LNCAP (cell line): ENCODE measurements at regions not wholly inside any gene's neighbourhood (a gene's known extent, or its start where the extent isn't known, plus 50 kb on each side); places are given as distances from the start of the nearest gene placed in this dataset.

Source experiments
- CTCF ChIP-seq: fragments of 450-650 bp; IDR thresholded peaks from 2 replicates; pipeline ENCODE4 v1.5.1; 2017; ENCODE audit warnings: mild to moderate bottlenecking

DNA sequence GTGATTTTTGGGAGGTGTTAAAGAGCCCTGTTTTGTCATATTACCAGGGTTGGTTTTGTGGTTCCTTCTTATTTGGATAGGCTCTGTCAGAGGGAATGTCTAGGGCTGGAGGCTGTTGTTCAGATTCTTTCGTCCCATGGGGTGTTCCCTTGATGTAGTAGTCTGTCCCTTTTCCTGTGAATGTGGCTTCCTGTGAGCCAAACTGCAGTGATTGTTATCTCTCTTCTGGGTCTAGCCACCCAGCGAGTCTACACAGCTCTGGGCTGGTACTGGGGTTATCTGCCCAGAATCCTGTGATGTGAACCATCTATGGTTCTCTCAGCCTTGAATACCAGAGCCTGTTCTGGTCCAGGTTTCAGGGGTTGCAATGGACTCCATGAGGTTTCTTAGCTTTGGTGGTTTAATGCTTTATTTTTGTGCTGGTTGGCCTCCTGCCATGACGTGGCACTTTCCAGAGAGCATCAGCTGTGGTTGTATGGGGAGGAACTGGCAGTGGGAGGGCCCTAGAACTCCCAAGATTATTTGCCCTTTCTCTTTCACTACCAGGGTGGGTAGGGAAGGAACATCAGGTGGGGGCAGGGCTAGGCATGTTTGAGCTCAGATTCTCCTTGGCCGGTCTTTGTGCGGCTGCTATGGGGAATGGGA, 78.8 kb downstream of the SPRY2 start:
- TF ChIP-seq CTCF = no peak

- TF ChIP-seq CTCF = no peak
These were observed 81.8 kb downstream of the SPRY2 start for GRCh38 chr13:80259159-80259558.

DNA sequence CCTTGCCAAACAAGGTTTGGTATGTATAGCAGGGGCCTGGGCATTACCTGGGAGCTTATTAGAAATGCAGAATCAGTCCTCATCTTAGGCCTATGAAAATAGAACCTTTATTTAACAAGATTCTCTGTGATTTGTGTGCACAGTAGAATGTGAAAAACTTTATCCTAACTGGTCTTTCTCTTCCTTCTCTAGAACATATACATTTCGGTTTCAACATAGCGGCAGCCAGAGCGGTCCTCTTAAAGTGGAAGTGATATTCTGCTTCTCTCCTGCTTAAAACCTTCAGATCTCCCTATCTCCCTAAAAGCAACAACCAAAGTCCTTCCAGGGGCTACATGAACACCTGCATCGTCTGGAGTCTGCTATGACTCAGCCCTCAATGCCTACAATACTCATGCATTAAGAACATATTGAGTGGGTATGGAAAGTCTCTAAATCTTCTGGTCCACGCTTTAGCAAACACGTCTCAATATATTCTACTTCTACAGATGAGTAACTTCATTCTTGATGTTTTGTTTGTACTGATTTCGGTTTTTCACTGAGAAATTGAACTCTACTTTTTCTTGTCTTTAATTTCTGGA, 84.5 kb downstream of the SPRY2 start:
- no peak for TF ChIP-seq CTCF

GRCh38 chr13:80255946-80256345, 85.0 kb downstream of the SPRY2 start:
- no peak for TF ChIP-seq CTCF

GRCh38 chr13:80251403-80251802, 89.5 kb downstream of the SPRY2 start:
- no peak for TF ChIP-seq CTCF

GRCh38 chr13:80250213-80250810, 90.6 kb downstream of the SPRY2 start:
- TF ChIP-seq CTCF = no peak

DNA sequence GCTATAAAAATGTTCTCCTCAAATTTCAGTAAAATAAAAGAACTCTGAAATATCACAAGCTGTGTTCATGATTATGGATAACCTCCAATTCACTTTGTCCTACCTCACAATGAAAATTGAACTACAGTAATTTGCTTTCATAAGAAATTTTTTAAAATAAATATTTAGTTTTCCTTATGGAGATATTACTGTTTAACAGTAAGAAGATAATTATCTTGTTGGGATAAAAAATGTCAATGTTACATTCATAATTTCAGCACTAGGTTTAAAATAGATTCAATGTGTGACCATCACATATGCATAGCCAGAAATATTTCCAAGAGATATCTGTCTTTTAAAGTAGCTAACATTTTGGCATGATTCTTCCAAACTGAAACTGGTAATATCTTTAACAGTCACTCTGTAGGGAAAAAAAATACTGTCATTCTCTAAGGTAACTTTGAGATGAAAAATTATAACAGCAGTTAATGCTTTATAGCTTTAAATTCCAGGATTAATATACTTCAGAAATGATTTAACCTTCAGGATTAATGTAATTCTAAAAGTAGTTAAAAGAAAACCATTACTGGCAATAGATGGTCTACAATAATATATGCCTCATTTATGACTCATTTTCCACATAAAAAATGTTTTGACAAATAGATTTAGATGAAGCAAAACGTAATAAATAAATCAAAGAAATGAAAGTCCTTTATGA, 91.3 kb downstream of the SPRY2 start:
- TF ChIP-seq CTCF = no peak
